Neuronal stem cell (in vitro differentiated cells): ENCODE measurements at regions not wholly inside any gene's neighbourhood (a gene's known extent, or its start where the extent isn't known, plus 50 kb on each side); places are given as distances from the start of the nearest gene placed in this dataset.
A peak's percentile ranks its signal among the peaks of the same experiment; 100 is the strongest.

Experiments
- DNase-seq: peaks from one replicate; pipeline ENCODE4 v3.0.0-alpha.2; 2013; ENCODE audit warnings: low spot score
- H2AFZ ChIP-seq: one replicate; pipeline ENCODE4 v1.6.1; 2013; ENCODE audit warnings: mild to moderate bottlenecking, low read length, inconsistent platforms
- H2AK5ac ChIP-seq: 2 replicates; pipeline ENCODE4 v1.6.1; 2013; ENCODE audit warnings: low read depth, mild to moderate bottlenecking, inconsistent platforms, low read length, moderate library complexity, mixed read lengths
- H2BK120ac ChIP-seq: 2 replicates; pipeline ENCODE4 v1.6.1; 2013; ENCODE audit warnings: low read depth, mild to moderate bottlenecking, inconsistent platforms, low read length, moderate library complexity, mixed read lengths
- H2BK12ac ChIP-seq: one replicate; pipeline ENCODE4 v1.6.1; 2013; ENCODE audit warnings: low read length, inconsistent platforms
- H2BK15ac ChIP-seq: 2 replicates; pipeline ENCODE4 v1.6.1; 2013; ENCODE audit warnings: mild to moderate bottlenecking, low read length, inconsistent platforms, mixed read lengths
- H2BK5ac ChIP-seq: one replicate; pipeline ENCODE4 v1.6.1; 2013; ENCODE audit warnings: inconsistent platforms, mild to moderate bottlenecking, low read length, moderate library complexity
- H3K14ac ChIP-seq: one replicate; pipeline ENCODE4 v1.6.1; 2013; ENCODE audit warnings: low read length, inconsistent platforms
- H3K18ac ChIP-seq: 2 replicates; pipeline ENCODE4 v1.6.1; 2013; ENCODE audit warnings: low read length, inconsistent platforms
- H3K23ac ChIP-seq: 2 replicates; pipeline ENCODE4 v1.6.1; 2013; ENCODE audit warnings: low read depth, mild to moderate bottlenecking, mixed read lengths, low read length, inconsistent platforms; ENCODE audit not compliant: poor library complexity
- H3K27ac ChIP-seq: replicated peaks from 3 replicates; pipeline ENCODE4 v1.5.1; 2013; ENCODE audit warnings: low read length, inconsistent platforms
- H3K27me3 ChIP-seq, 3 experiments: 2 replicates each; pipeline ENCODE4 v1.6.1; 2013; ENCODE audit warnings: low read length in 3 of 3, mild to moderate bottlenecking in 2 of 3, inconsistent platforms in 1 of 3, low read depth in 1 of 3, mixed read lengths in 1 of 3, moderate library complexity in 1 of 3; ENCODE audit not compliant: control insufficient read depth in 3 of 3, insufficient read depth in 3 of 3
- H3K36me3 ChIP-seq, 2 donors: replicated peaks in 1 of 2; 2 replicates each; pipeline ENCODE4 v1.6.1; 2013; ENCODE audit warnings: low read length in 2 of 2; ENCODE audit not compliant: control insufficient read depth in 2 of 2, insufficient read depth in 2 of 2
- H3K4ac ChIP-seq: 2 replicates; pipeline ENCODE4 v1.6.1; 2013; ENCODE audit warnings: inconsistent platforms, mild to moderate bottlenecking, low read length, moderate library complexity
- H3K4me1 ChIP-seq, 2 donors: 1 replicate in 1 of 2; 2 replicates in 1 of 2; pipeline ENCODE4 v1.6.1; 2013; ENCODE audit warnings: low read length in 2 of 2, low read depth in 1 of 2; ENCODE audit not compliant: control insufficient read depth in 2 of 2, insufficient read depth in 1 of 2
- H3K4me2 ChIP-seq: one replicate; pipeline ENCODE4 v1.6.1; 2013; ENCODE audit warnings: mild to moderate bottlenecking, low read length, inconsistent platforms; ENCODE audit not compliant: insufficient read depth, poor library complexity, severe bottlenecking
- H3K4me3 ChIP-seq, 2 donors: 2 replicates each; pipeline ENCODE4 v1.5.1; 2013; ENCODE audit warnings: low read length in 2 of 2, mild to moderate bottlenecking in 2 of 2, inconsistent platforms in 1 of 2, moderate library complexity in 1 of 2
- H3K79me1 ChIP-seq: one replicate; pipeline ENCODE4 v1.6.1; 2013; ENCODE audit warnings: low read depth, mild to moderate bottlenecking, inconsistent platforms, low read length, moderate library complexity
- H3K9ac ChIP-seq: one replicate; pipeline ENCODE4 v1.6.1; 2013; ENCODE audit warnings: mild to moderate bottlenecking, low read depth, low read length, inconsistent platforms; ENCODE audit not compliant: poor library complexity
- H3K9me3 ChIP-seq, 2 donors: replicated peaks in 1 of 2; 2 replicates each; pipeline versions ENCODE3 to v1.6.1; 2013; ENCODE audit warnings: low read length in 2 of 2, mild to moderate bottlenecking in 2 of 2, inconsistent platforms in 1 of 2, low read depth in 1 of 2, mixed read lengths in 1 of 2, moderate library complexity in 1 of 2; ENCODE audit not compliant: control insufficient read depth in 2 of 2, insufficient read depth in 1 of 2
- H4K8ac ChIP-seq: one replicate; pipeline ENCODE4 v1.6.1; 2013; ENCODE audit warnings: low read depth, mild to moderate bottlenecking, inconsistent platforms, low read length, moderate library complexity
- H4K91ac ChIP-seq: one replicate; pipeline ENCODE4 v1.6.1; 2013; ENCODE audit warnings: low read length, low read depth, mild to moderate bottlenecking, inconsistent platforms; ENCODE audit not compliant: poor library complexity
- WGBS, 2 donors: extraction: QIAGEN DNeasy Blood & Tissue Kit; methylation state at CpG; one replicate each; pipeline ENCODE4 v1.1.7; 2013; ENCODE audit warnings: missing lambda C conversion rate in 2 of 2, mixed read lengths in 1 of 2; ENCODE audit not compliant: insufficient read length in 2 of 2, insufficient replicate concordance in 1 of 2; ENCODE audit errors: extremely low coverage in 2 of 2; 5-methylcytosine and 5-hydroxymethylcytosine counted together

DNA sequence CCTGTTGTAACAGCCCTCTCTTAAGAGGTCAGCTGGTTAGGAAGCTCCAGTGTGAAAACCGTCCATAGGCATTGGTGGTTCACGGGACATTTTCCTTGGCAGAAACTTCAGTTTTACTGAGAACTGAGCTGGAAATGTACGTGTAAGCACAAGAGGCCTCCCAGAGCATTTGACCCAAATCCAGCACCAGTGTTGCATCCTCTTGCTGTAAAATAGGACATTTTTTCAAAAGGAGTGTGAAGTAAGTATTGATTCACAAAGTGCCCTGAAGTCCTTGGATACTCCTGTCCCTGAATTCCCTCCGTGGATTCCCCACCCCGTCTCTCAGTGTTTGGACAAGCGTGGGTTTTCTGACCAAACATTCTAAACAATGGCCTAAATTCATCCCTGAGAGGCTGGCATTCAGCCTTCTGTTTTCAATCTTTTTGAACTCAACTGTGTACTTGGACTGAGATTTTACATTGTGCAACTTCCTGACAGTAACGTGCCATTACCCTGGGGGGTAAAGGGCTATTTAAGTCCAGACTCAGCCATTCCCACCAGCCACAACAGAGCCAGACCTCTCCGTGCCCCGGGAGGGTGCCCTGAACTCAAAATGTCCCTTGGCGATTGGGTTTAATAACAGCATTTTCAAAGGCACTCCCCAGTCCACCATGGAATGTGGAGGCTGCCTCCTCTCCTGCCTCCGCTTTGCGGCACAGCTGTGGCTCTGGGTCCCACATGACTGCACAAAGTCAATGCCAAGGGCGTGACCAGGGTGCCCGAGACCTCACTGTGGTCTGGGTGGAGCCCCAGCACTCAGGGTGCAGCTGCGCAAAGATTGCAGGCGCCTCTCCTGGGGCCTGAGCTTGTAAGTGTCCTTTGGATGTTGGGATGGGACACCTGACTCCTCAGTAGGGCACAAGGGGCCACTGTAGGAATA, 92.7 kb upstream of the AFDN start:
- Histone ChIP-seq H2BK5ac (no peak overlapping the region), H3K4me1 (peaks cover 0 to 6% of the 10 kb centered on the region in 2 donors), H4K8ac (no peak overlapping the region), H2BK12ac (no peak overlapping the region), H3K79me1 (no peaks in the 10 kb centered on the region), H2BK15ac (no peak overlapping the region), H4K91ac (no peak overlapping the region), H2BK120ac (no peak overlapping the region), H3K14ac (no peak overlapping the region), H2AFZ (no peak overlapping the region), H3K4ac (no peak overlapping the region), H3K27ac (no peak overlapping the region), H2AK5ac (no peak overlapping the region), H3K4me2 (no peak overlapping the region), H3K4me3 (no peak overlapping the region), H3K27me3 (no peaks in the 10 kb centered on the region), H3K23ac (no peak overlapping the region), H3K9me3 (peaks cover 0 to 2% of the 10 kb centered on the region in 2 donors), H3K36me3 (no peaks in the 10 kb centered on the region), H3K9ac (no peak overlapping the region), H3K18ac (peak overlapping the region; percentile 60)
- no peak for DNase-seq
- WGBS, 2 donors: no CpG with 5 or more reads among the region's 16 CpGs

DNA sequence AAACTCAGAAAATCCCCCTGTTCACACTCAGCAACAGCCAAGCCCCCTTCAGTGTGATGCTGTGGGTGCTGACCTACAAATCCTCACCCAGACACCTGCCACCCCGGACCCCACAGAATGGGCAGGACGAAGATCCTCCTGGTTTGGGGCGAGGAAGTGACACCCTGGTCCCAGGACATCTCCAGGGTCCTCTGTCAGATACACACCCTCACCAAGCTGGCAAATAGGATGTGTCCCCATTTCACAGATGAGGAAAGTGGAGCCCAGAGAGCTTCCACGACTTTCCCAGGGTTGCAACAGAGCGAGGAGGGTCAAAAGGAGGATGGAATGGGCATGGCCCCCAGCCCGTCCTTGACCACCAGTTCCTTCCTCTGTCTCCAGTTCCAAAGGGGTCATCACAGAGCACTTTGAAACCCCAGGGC, 92.0 kb upstream of the AFDN start:
- Histone ChIP-seq H3K18ac (no peak overlapping the region), H2BK12ac (no peak overlapping the region), H3K4me2 (no peak overlapping the region), H3K9ac (no peak overlapping the region), H4K91ac (no peak overlapping the region), H2AK5ac (no peak overlapping the region), H3K23ac (no peak overlapping the region), H2AFZ (no peak overlapping the region), H2BK5ac (no peak overlapping the region), H3K36me3 (no peaks in the 10 kb centered on the region), H2BK120ac (no peak overlapping the region), H3K9me3 (peaks cover 0 to 3% of the 10 kb centered on the region in 2 donors), H2BK15ac (no peak overlapping the region), H3K79me1 (no peaks in the 10 kb centered on the region), H4K8ac (no peak overlapping the region), H3K4ac (no peak overlapping the region), H3K27ac (no peak overlapping the region), H3K14ac (no peak overlapping the region), H3K4me1 (peaks cover 0 to 6% of the 10 kb centered on the region in 2 donors), H3K27me3 (no peaks in the 10 kb centered on the region), H3K4me3 (no peak overlapping the region)
- no CpG with 5 or more reads among the region's 6 CpGs for WGBS, 2 donors
- no peak for DNase-seq

DNA sequence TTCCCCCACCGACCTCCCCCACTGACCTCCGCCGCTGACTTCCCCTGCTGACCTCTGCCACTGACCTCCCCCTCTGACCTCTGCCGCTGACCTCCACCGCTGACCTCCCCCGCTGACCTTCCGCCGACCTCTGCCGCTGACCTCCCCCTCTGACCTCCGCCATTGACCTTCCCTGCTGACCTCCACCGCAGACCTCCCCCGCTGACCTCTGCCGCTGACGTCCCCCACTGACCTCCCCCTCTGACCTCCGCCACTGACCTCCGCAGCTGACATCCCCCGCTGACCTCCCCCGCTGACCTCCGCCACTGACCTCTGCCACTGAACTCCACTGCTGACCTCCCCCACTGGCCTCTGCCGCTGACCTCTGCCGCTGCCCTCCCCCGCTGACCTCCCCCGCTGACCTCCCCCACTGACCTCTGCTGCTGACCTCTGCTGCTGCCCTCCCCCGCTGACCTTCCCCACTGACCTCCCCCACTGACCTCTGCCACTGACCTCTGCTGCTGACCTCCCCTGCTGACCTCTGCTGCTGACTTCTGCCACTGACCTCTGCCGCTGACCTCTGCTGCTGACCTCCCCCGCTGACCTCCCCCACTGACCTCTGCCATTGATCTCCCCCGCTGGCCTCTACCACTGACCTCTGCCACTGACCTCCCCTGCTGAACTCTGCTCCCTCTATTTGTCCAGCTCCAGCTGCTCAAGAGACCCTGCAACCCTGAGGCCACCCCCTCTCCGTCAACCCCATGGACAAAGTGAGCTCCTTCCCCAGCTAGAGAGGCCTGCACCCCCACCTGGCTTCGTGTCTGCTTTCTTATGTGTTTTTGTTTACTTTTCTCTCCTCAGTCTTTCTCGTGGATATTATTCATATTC, 91.4 kb upstream of the AFDN start:
- Histone ChIP-seq H2AFZ (no peak overlapping the region), H4K91ac (no peak overlapping the region), H3K23ac (no peak overlapping the region), H3K14ac (no peak overlapping the region), H3K18ac (peak overlapping the region; percentile 50), H3K4me2 (no peak overlapping the region), H3K79me1 (no peaks in the 10 kb centered on the region), H3K9ac (no peak overlapping the region), H4K8ac (peak overlapping the region; percentile 73), H3K4ac (no peak overlapping the region), H2AK5ac (no peak overlapping the region), H3K27ac (no peak overlapping the region), H3K4me1 (peaks cover 0 to 6% of the 10 kb centered on the region in 2 donors), H2BK5ac (no peak overlapping the region), H3K9me3 (peaks cover 0 to 6% of the 10 kb centered on the region in 2 donors), H2BK120ac (no peak overlapping the region), H3K4me3 (no peak overlapping the region), H2BK12ac (no peak overlapping the region), H3K27me3 (no peaks in the 10 kb centered on the region), H2BK15ac (no peak overlapping the region), H3K36me3 (no peaks in the 10 kb centered on the region)
- DNase-seq: no peak
- WGBS, 2 donors: no CpG with 5 or more reads among the region's 30 CpGs

DNA sequence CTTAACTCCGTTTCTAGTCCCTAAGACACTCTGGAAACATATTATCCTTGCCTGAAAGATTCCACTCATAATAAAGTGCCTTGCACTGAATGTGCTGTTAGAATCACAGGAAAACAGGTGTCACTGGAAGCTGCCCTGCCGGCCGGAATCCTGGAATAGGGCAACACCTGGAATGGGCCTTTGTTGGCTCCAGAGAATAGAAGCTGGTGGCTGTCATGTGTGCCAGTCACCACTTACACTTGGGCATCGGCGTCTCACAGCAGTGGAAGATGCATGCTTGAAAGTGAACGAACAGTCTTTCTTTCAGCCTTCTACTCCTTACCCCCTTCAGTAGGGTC, 90.8 kb upstream of the AFDN start:
- Histone ChIP-seq H3K18ac (no peak overlapping the region), H3K27ac (no peak overlapping the region), H4K8ac (no peak overlapping the region), H3K4me2 (no peak overlapping the region), H3K4me3 (no peak overlapping the region), H2AK5ac (no peak overlapping the region), H2BK120ac (no peak overlapping the region), H3K9me3 (peaks cover 0 to 6% of the 10 kb centered on the region in 2 donors), H3K4me1 (peaks cover 0 to 6% of the 10 kb centered on the region in 2 donors), H3K4ac (no peak overlapping the region), H2BK12ac (no peak overlapping the region), H3K79me1 (no peaks in the 10 kb centered on the region), H2BK15ac (no peak overlapping the region), H3K23ac (no peak overlapping the region), H3K27me3 (no peaks in the 10 kb centered on the region), H4K91ac (no peak overlapping the region), H3K36me3 (no peaks in the 10 kb centered on the region), H3K9ac (no peak overlapping the region), H2BK5ac (no peak overlapping the region), H3K14ac (no peak overlapping the region), H2AFZ (no peak overlapping the region)
- WGBS, 2 donors: no CpG with 5 or more reads among the region's 6 CpGs
- no peak for DNase-seq
